Right forelimb (tissue), 1 donor: ENCODE measurements at regions not wholly inside any gene's neighbourhood (a gene's known extent, or its start where the extent isn't known, plus 50 kb on each side); places are given as distances from the start of the nearest gene placed in this dataset.

ENCODE experiments used
- DNase-seq: peaks from one replicate; pipeline ENCODE4 v3.0.0-alpha.2; 2018

DNA sequence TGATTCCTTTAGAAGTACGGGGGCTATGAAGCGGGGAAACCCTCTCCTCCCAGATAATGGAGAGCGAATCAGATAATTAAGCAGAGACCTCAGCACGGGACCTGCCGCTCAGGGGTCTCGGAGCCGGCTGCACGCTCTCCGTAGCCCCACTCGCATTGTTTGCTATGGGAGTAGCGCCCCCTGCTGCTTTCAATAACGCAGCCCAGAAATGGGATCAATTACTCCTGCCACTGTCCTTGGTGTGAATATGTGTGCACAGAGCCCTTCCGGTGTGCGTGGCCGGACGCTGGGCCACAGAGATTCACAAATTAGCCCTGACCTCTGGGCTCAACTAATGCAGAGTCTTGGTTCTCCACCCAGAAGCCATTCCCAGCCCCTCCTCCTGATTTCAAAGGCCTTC is 76.4 kb upstream of the TMEM132C start:
- DNase-seq = peak; percentile 45

DNA sequence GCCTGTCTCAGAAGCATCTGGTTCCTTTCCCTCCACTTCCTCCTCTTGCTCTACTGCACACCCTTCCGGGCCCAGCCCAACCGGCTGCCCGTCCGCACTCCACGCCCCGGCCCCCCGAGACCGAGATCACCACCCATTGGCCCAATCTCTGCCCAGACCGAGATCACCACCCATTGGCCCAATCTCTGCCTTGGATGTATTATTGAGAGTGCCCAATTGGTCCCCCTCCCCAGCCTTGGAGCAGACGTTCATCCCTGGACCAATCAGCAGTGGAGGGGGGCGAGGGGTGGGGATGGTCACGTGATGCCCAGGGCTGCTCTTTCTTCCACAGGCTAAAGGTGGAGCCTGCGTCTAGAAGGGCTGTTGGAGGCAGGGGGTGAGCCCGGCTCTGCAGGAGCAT is 75.6 kb upstream of the TMEM132C start:
- no peak for DNase-seq

DNA sequence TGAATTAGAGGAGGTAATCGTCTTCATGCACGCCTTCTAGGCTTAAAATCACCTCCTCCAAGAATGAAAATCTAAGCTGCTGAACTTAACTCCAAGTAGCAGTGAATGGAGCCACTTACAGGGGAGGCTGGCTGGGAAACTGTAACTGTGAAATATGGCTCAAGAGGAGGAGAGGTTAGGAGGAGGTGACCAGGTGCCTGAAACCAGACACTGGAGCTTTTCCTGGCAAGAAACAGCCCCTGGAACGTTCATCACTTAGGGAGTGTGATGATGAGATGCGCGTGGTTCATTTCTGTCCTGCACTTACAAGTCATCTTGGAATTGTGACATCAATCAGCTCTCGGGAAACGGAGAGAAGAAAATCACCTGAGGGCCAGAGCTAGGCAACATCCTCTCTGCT is 62.3 kb upstream of the TMEM132C start:
- no peak for DNase-seq

DNA sequence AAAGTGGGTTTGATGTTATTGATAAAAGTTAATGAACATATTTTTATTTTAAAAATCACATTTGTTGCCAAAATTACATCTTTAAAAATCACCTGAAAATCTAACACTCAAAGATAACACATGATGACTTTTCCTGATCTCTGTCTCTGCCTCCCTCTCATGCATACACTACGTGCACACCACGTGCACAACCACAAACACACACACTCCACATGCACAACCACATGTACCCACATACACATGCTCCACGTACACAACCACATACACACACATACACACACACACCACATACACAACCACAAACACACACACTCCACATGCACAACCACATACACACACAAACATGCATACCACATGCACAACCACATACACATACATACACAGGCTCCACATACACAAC is 61.8 kb upstream of the TMEM132C start:
- no peak for DNase-seq

DNA sequence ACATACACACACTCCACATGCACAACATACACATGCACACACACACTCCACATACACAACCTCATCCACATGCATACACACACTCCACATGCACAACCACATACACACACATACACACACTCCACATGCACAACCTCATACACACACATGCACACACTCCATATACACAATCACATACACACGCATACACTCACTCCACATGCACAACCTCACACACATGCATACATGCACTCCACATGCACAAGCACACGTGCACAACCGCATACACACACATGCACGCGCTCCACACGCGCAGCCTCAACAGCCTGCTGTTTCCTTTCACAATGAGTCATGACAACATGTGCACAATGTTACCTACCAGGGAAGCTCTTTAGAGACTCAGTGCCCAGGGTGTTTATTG is 61.2 kb upstream of the TMEM132C start:
- no peak for DNase-seq
